ENCODE measurements at regions not wholly inside any gene's neighbourhood (a gene's known extent, or its start where the extent isn't known, plus 50 kb on each side); places are given as distances from the start of the nearest gene placed in this dataset.

- ATAC-seq (ENCODE audit: insufficient number of reproducible peaks, low FRiP score, low read depth) (no peak), DNase-seq (ENCODE audit: low spot score) (no peak)
- no peaks in the 10 kb centered on the region for H3K36me3 ChIP-seq
- no peak overlapping the region for H3K4me3 ChIP-seq
- H3K9me3 ChIP-seq: no peaks in the 10 kb centered on the region
- H3K4me1 ChIP-seq (ENCODE audit: control insufficient read depth in 1 of 2, low read depth in 2 of 2): peaks cover 0 to 6% of the 10 kb centered on the region in 2 donors
- TF ChIP-seq CTCF (IDR thresholded peaks at IDR 0.05): no peak
- no peak overlapping the region for H3K27ac ChIP-seq
- no peaks in the 10 kb centered on the region for H3K27me3 ChIP-seq (replicated peaks; ENCODE audit: insufficient read depth)
Observed at GRCh38 chr5:174315871-174316270, 270.4 kb downstream of the NSG2 start.

- Histone ChIP-seq H3K9me3 (no peaks in the 10 kb centered on the region), H3K4me1 (ENCODE audit: control insufficient read depth in 1 of 2, low read depth in 2 of 2) (peaks cover 0 to 4% of the 10 kb centered on the region in 2 donors), H3K4me3 (no peak overlapping the region), H3K27me3 (replicated peaks; ENCODE audit: insufficient read depth) (no peaks in the 10 kb centered on the region), H3K27ac (no peak overlapping the region), H3K36me3 (no peaks in the 10 kb centered on the region)
- DNase-seq (ENCODE audit: low spot score) (no peak), ATAC-seq (ENCODE audit: insufficient number of reproducible peaks, low FRiP score, low read depth) (no peak)
- no peak for TF ChIP-seq CTCF (IDR thresholded peaks at IDR 0.05)
Observed at GRCh38 chr5:174316326-174316725, 270.8 kb downstream of the NSG2 start.

- Histone ChIP-seq H3K4me3 (no peak overlapping the region), H3K4me1 (ENCODE audit: control insufficient read depth in 1 of 2, low read depth in 2 of 2) (no peaks in the 10 kb centered on the region), H3K27me3 (replicated peaks; ENCODE audit: insufficient read depth) (no peaks in the 10 kb centered on the region), H3K27ac (no peak overlapping the region), H3K36me3 (no peaks in the 10 kb centered on the region), H3K9me3 (no peaks in the 10 kb centered on the region)
- ATAC-seq (ENCODE audit: insufficient number of reproducible peaks, low FRiP score, low read depth) (peak; percentile 12), DNase-seq (ENCODE audit: low spot score) (no peak)
- TF ChIP-seq CTCF (IDR thresholded peaks at IDR 0.05): peak; percentile 56
Observed at GRCh38 chr5:174317256-174317894, 271.9 kb downstream of the NSG2 start.

GRCh38 chr5:174318578-174318977, 273.1 kb downstream of the NSG2 start:
- ATAC-seq (ENCODE audit: insufficient number of reproducible peaks, low FRiP score, low read depth) (no peak), DNase-seq (ENCODE audit: low spot score) (no peak)
- no peaks in the 10 kb centered on the region for H3K4me1 ChIP-seq (ENCODE audit: control insufficient read depth in 1 of 2, low read depth in 2 of 2)
- no peaks in the 10 kb centered on the region for H3K27me3 ChIP-seq (replicated peaks; ENCODE audit: insufficient read depth)
- no peaks in the 10 kb centered on the region for H3K36me3 ChIP-seq
- TF ChIP-seq CTCF (IDR thresholded peaks at IDR 0.05): no peak
- H3K4me3 ChIP-seq: no peak overlapping the region
- H3K27ac ChIP-seq: no peak overlapping the region
- no peaks in the 10 kb centered on the region for H3K9me3 ChIP-seq

- DNase-seq (ENCODE audit: low spot score) (no peak), ATAC-seq (ENCODE audit: insufficient number of reproducible peaks, low FRiP score, low read depth) (no peak)
- no peak overlapping the region for H3K4me3 ChIP-seq
- TF ChIP-seq CTCF (IDR thresholded peaks at IDR 0.05): no peak
- H3K4me1 ChIP-seq (ENCODE audit: control insufficient read depth in 1 of 2, low read depth in 2 of 2): no peaks in the 10 kb centered on the region
- no peaks in the 10 kb centered on the region for H3K27me3 ChIP-seq (replicated peaks; ENCODE audit: insufficient read depth)
- H3K27ac ChIP-seq: no peak overlapping the region
- H3K36me3 ChIP-seq: no peaks in the 10 kb centered on the region
- H3K9me3 ChIP-seq: no peaks in the 10 kb centered on the region
Observed at GRCh38 chr5:174319551-174319950, 274.0 kb downstream of the NSG2 start.

Measured in thoracic aorta (tissue), 2 donors.